Pancreas (tissue), 10 donors: ENCODE measurements at regions not wholly inside any gene's neighbourhood (a gene's known extent, or its start where the extent isn't known, plus 50 kb on each side); places are given as distances from the start of the nearest gene placed in this dataset.

Experiments
- ATAC-seq, 4 donors: fragments of 200-7000 bp; cut with Tn5 transposase; one replicate each; pipeline versions ENCODE4 v1.8.0 to v1.9.1; 2020; ENCODE audit warnings: mild to moderate bottlenecking in 4 of 4, moderate library complexity in 4 of 4
- DNase-seq, 6 donors: peaks; one replicate each; pipeline ENCODE4 v3.0.0-alpha.2; 2020
- FAIRE-seq: peaks from 2 replicates; lab custom pipeline; 2012; peaks lifted over from hg19 to GRCh38; lab: Jason Lieb, UNC
- H3K27ac ChIP-seq, 4 donors: fragments of 200-600 bp; sonication (generic); 1 replicate in 3 of 4; 2 replicates in 1 of 4; pipeline versions ENCODE4 v1.5.0 to v1.8.0; 2020
- H3K27me3 ChIP-seq, 4 donors: fragments of 200-600 bp; one replicate each; pipeline ENCODE4 v1.8.0; 2021
- H3K36me3 ChIP-seq, 3 donors: fragments of 200-600 bp; sonication (generic) in 1 of 3; one replicate each; pipeline versions ENCODE4 v1.5.0 to v1.8.0; 2020 to 2021
- H3K4me1 ChIP-seq, 3 donors: fragments of 200-600 bp; one replicate each; pipeline ENCODE4 v1.8.0; 2021
- H3K4me3 ChIP-seq, 4 donors: fragments of 200-600 bp; sonication (generic) in 2 of 4; one replicate each; pipeline versions ENCODE4 v1.5.0 to v1.8.0; 2020 to 2021
- H3K9me3 ChIP-seq, 4 donors: fragments of 200-600 bp; one replicate each; pipeline ENCODE4 v1.8.0; 2021
- WGBS, 2 donors: extraction: QIAGEN DNeasy Blood & Tissue Kit; methylation state at CpG; one replicate each; pipeline ENCODE4 v1.1.7; 2013; 5-methylcytosine and 5-hydroxymethylcytosine counted together
- intact Hi-C, 3 donors: fragments of 100-400 bp; cut with DNase I; formaldehyde crosslinking; loops; one replicate each; pipeline versions ENCODE4 v1.11.1 to v1.14.2; 2022
- TF ChIP-seq, protein P1 (sequence below), 4 donors: fragments of 200-600 bp; sonication (generic) in 3 of 4; IDR thresholded peaks; one replicate each; pipeline versions ENCODE4 v1.5.0 to v1.8.0; 2021; ENCODE audit warnings: antibody characterized with exemption in 4 of 4
- donor health status: healthy with polysubstance abuse.
- donor health status: DM: no; HTN: no; CAD: no; lungs with moderate emphysema.
- donor health status: DM: no; HTN: no; CAD: no.
- donor health status: control.
- donor health status: control.
- donor health status: Bipolar disorder and iron deficiency.
- donor health status: DM: yes; HTN: yes; CAD: no.
- donor health status: DM: no; HTN: no; CAD: no.
- donor health status: DM: no; HTN: no; CAD: no.
- donor health status: DM: yes; HTN: yes; CAD: no.

DNA sequence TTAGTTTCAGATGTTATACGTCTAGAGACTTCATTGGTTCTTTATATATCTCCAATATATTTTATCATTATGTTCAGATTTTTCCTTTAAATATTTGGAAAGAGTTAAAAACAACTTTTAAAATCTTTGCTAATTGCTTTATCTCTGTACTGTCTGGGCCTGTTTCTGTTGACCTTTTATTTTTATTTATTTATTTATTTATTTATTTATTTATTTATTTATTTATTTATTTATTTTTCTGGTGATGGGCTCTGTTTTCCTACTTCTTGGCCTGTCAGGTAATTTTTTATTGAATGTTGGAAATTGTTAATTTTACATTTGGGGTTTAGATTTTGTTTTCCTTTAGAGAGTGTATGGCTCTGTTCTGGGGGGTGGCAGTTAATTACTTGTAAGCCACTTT is 279.7 kb upstream of the KAZN start:
- no peaks in the 10 kb centered on the region for H3K4me1 ChIP-seq
- TF ChIP-seq, protein P1, sequence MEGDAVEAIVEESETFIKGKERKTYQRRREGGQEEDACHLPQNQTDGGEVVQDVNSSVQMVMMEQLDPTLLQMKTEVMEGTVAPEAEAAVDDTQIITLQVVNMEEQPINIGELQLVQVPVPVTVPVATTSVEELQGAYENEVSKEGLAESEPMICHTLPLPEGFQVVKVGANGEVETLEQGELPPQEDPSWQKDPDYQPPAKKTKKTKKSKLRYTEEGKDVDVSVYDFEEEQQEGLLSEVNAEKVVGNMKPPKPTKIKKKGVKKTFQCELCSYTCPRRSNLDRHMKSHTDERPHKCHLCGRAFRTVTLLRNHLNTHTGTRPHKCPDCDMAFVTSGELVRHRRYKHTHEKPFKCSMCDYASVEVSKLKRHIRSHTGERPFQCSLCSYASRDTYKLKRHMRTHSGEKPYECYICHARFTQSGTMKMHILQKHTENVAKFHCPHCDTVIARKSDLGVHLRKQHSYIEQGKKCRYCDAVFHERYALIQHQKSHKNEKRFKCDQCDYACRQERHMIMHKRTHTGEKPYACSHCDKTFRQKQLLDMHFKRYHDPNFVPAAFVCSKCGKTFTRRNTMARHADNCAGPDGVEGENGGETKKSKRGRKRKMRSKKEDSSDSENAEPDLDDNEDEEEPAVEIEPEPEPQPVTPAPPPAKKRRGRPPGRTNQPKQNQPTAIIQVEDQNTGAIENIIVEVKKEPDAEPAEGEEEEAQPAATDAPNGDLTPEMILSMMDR (IDR thresholded peaks at IDR 0.05): no peak
- H3K27me3 ChIP-seq: no peaks in the 10 kb centered on the region
- DNase-seq: no peak
- H3K36me3 ChIP-seq: no peaks in the 10 kb centered on the region
- intact Hi-C loops: no loop called here
- WGBS, 2 donors: 68 to 84% methylated on average over 1 of the region's 1 CpG
- no peak for ATAC-seq
- H3K9me3 ChIP-seq: no peaks in the 10 kb centered on the region
- FAIRE-seq: no peak
- no peak overlapping the region for H3K27ac ChIP-seq
- no peak overlapping the region for H3K4me3 ChIP-seq

DNA sequence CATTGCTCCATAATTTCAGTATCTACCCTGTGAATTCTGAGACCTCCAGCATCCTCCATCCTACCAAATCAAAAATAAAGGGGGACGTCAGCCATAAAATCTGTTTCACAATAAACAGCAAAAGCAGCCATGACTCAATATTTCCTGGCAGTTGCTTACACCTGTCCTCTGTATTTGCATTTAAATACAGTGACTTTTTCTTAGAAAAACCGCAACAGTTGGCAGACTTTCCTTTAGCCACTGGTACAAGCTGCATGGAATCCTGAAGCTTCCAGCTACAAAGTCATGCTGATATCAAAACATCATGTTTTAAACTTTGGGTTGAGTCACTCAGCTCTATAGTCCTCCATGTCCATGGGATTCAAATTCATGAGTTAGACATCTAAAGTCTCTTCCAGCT is 278.0 kb upstream of the KAZN start:
- Histone ChIP-seq H3K27ac (no peak overlapping the region), H3K9me3 (no peaks in the 10 kb centered on the region), H3K4me1 (no peaks in the 10 kb centered on the region), H3K4me3 (no peak overlapping the region), H3K27me3 (no peaks in the 10 kb centered on the region), H3K36me3 (no peaks in the 10 kb centered on the region)
- DNase-seq: no peak
- 49 to 59% methylated on average over 2 of the region's 2 CpGs for WGBS, 2 donors
- TF ChIP-seq, protein P1 (IDR thresholded peaks at IDR 0.05): no peak
- no peak for ATAC-seq
- intact Hi-C loops: no loop called here
- FAIRE-seq: no peak

DNA sequence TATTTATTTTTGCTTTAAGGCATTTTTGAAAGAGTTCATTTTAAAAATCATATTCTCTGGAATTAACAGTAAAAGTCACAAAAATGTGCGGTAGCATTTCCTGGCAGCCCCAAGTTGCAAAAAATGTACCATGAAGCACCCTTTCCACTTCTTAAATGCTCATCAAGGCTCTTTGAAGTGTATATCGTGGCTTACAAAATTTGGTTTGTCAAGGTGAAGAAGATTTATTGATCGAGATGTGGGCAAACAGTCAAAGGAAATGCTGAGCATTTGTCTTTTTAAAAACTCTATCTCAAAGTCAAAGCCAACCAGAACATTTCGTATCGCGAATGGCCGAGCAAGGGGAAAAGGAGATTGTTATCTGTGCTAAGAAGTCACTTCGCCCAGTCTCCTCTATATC is 277.5 kb upstream of the KAZN start:
- H3K27ac ChIP-seq: no peak overlapping the region
- no peaks in the 10 kb centered on the region for H3K9me3 ChIP-seq
- no peak overlapping the region for H3K4me3 ChIP-seq
- no peak for DNase-seq
- no peaks in the 10 kb centered on the region for H3K4me1 ChIP-seq
- no peak for FAIRE-seq
- H3K27me3 ChIP-seq: no peaks in the 10 kb centered on the region
- 66 to 74% methylated on average over 8 of the region's 8 CpGs for WGBS, 2 donors
- intact Hi-C loops: no loop called here
- H3K36me3 ChIP-seq: no peaks in the 10 kb centered on the region
- no peak for ATAC-seq
- TF ChIP-seq, protein P1 (IDR thresholded peaks at IDR 0.05): no peak

DNA sequence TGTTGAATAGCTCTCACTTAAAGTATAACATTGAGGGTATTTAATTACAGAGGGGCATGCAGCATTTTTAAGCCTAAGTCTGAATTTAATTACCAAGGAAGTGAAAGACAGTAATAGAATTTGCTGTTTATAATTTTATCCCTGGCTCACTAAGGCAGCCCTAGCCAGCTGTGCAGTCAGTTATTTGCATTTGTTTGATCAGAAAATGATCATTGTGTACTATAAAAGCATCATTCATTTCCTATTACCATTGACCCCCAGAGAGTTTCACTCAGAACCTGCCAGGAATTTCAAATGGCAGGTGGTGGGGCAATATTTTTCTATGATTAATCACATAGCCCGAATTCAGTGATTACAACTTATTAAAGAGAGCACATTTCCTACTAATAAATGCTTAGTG is 277.1 kb upstream of the KAZN start:
- H3K9me3 ChIP-seq: no peaks in the 10 kb centered on the region
- TF ChIP-seq, protein P1 (IDR thresholded peaks at IDR 0.05): no peak
- FAIRE-seq: no peak
- H3K27ac ChIP-seq: no peak overlapping the region
- intact Hi-C loops: no loop called here
- H3K36me3 ChIP-seq: no peaks in the 10 kb centered on the region
- ATAC-seq: no peak
- no peaks in the 10 kb centered on the region for H3K27me3 ChIP-seq
- H3K4me3 ChIP-seq: no peak overlapping the region
- no peak for DNase-seq
- H3K4me1 ChIP-seq: no peaks in the 10 kb centered on the region
- 15 to 31% methylated on average over 1 of the region's 1 CpG for WGBS, 2 donors

- WGBS, 2 donors: 29 to 48% methylated on average over 2 of the region's 2 CpGs
- TF ChIP-seq, protein P1 (IDR thresholded peaks at IDR 0.05): no peak
- no peak for ATAC-seq
These were observed 274.8 kb upstream of the KAZN start for GRCh38 chr1:14323568-14324247.

More at GRCh38 chr1:14323568-14324247, 274.8 kb upstream of the KAZN start:
- no peaks in the 10 kb centered on the region for H3K36me3 ChIP-seq
- DNase-seq (no peak), FAIRE-seq (no peak)
- H3K27me3 ChIP-seq: no peaks in the 10 kb centered on the region
- H3K27ac ChIP-seq: no peak overlapping the region
- no peaks in the 10 kb centered on the region for H3K9me3 ChIP-seq
- no peak overlapping the region for H3K4me3 ChIP-seq
- intact Hi-C loops: no loop called here
- no peaks in the 10 kb centered on the region for H3K4me1 ChIP-seq
